ENCODE measurements at regions not wholly inside any gene's neighbourhood (a gene's known extent, or its start where the extent isn't known, plus 50 kb on each side); places are given as distances from the start of the nearest gene placed in this dataset.

- no peak for TF ChIP-seq POLR2AphosphoS5 (IDR thresholded peaks at IDR 0.05; ENCODE audit: low read depth, low read length)
- no peak for TF ChIP-seq SIN3A (IDR thresholded peaks at IDR 0.05; ENCODE audit: borderline replicate concordance, insufficient read depth, low read length)
- no peak for TF ChIP-seq TAF1 (IDR thresholded peaks at IDR 0.05; ENCODE audit: borderline replicate concordance, insufficient read depth, low read length)
Observed at GRCh38 chr13:85099245-85099644, 700.0 kb downstream of the SLITRK6 start.
